Ovary (tissue), 7 donors: ENCODE measurements at regions not wholly inside any gene's neighbourhood (a gene's known extent, or its start where the extent isn't known, plus 50 kb on each side); places are given as distances from the start of the nearest gene placed in this dataset.

ENCODE experiments used
- DNase-seq, 5 donors: peaks; one replicate each; pipeline ENCODE4 v3.0.0-alpha.2; 2019 to 2020
- H3K27ac ChIP-seq, 2 donors: fragments of 200-600 bp; one replicate each; pipeline versions ENCODE4 v1.5.1 to v1.8.0; 2019 to 2022
- H3K27me3 ChIP-seq: fragments of 200-600 bp; one replicate; pipeline ENCODE4 v1.8.0; 2022
- H3K36me3 ChIP-seq: fragments of 200-600 bp; sonication (generic); one replicate; pipeline ENCODE4 v1.5.1; 2019
- H3K4me1 ChIP-seq: one replicate; pipeline ENCODE4 v1.8.1; 2013; ENCODE audit warnings: mild to moderate bottlenecking, moderate library complexity; ENCODE audit not compliant: insufficient read depth
- H3K4me3 ChIP-seq: fragments of 200-600 bp; sonication (generic); one replicate; pipeline ENCODE4 v1.5.1; 2017
- H3K9me3 ChIP-seq, 2 donors: fragments of 200-600 bp in 1 of 2; sonication (generic) in 1 of 2; one replicate each; pipeline versions ENCODE4 v1.5.1 to v1.8.1; 2013 to 2019; ENCODE audit warnings: mild to moderate bottlenecking in 1 of 2, moderate library complexity in 1 of 2
- EP300 ChIP-seq: sonication (generic); formaldehyde crosslinking; IDR thresholded peaks from one replicate; pipeline ENCODE4 v1.6.1; 2017; ENCODE audit warnings: antibody characterized with exemption
- POLR2A ChIP-seq: fragments of 450-650 bp; IDR thresholded peaks from one replicate; pipeline ENCODE4 v1.6.1; 2017; ENCODE audit warnings: antibody characterized with exemption, mild to moderate bottlenecking, moderate library complexity
- WGBS, 3 donors: extraction: QIAGEN DNeasy Blood & Tissue Kit in 1 of 3; methylation state at CpG; one replicate each; pipeline versions ENCODE4 v1.1.5 to v1.1.7; 2013 to 2017; 5-methylcytosine and 5-hydroxymethylcytosine counted together
- intact Hi-C, 4 donors: fragments of 100-400 bp; cut with DNase I; formaldehyde crosslinking; loops; one replicate each; pipeline versions ENCODE4 v1.11.0 to v1.15.1; 2022 to 2023
- TF ChIP-seq, protein P1 (sequence below), 3 donors: fragments of 450-650 bp in 2 of 3; fragments of 200-600 bp in 1 of 3; IDR thresholded peaks; one replicate each; pipeline versions ENCODE4 v1.5.1 to v1.8.0; 2016 to 2022; ENCODE audit warnings: antibody characterized with exemption in 3 of 3, mild to moderate bottlenecking in 1 of 3
- donor health status: DM: no; HTN: no; CAD: no; lungs with moderate emphysema.
- donor health status: DM: no; HTN: no; CAD: no.
- donor health status: Bipolar disorder and iron deficiency.
- donor health status: DM: no; HTN: no; CAD: no.
- donor health status: DM: yes; HTN: yes; CAD: no.

DNA sequence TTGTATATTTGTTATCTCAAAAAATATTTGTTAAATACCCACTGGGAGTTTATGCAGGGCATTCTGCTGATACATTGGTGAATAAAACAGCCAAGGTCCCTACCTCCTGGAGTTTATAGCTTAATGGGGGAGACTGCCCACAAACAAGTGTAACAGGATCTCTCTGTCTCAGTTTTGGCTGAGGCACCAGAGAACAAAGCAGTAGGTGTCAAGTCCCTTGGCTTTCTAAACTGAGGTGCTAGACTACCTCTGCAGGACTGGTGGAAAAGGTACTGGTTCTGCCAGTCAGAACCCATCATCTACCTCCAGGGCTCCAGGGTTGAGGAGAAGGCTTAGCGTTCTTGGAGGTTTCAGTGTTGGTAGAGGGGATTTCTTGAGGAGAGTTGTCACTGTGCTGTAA, 188.4 kb upstream of the ELL2 start:
- 75 to 85% (median 85%) methylated on average over 1 of the region's 1 CpG for WGBS, 3 donors
- H3K4me1 ChIP-seq, result no peaks in the 10 kb centered on the region
- intact Hi-C loops, result no loop called here

DNA sequence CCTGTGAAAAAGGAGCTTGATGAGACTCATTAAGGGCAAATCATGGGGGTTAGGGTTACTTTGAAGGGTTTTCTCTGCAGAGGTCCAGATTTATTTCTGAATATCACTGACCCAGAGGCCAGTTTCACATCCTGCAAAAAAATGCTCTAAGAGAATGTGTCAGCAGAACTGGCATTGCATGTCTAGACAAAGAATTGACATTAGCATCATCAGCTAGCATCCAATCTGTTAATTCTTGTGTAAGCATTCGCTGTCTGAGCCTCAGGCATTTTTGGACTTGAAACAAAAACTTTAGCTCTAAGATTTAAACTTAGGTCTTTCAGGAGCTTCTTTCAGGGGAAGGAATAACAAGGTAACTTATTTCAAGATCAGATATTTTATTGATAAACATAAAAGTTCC, 187.9 kb upstream of the ELL2 start:
- TF ChIP-seq POLR2A (no peak), EP300 (no peak)
- TF ChIP-seq, protein P1, sequence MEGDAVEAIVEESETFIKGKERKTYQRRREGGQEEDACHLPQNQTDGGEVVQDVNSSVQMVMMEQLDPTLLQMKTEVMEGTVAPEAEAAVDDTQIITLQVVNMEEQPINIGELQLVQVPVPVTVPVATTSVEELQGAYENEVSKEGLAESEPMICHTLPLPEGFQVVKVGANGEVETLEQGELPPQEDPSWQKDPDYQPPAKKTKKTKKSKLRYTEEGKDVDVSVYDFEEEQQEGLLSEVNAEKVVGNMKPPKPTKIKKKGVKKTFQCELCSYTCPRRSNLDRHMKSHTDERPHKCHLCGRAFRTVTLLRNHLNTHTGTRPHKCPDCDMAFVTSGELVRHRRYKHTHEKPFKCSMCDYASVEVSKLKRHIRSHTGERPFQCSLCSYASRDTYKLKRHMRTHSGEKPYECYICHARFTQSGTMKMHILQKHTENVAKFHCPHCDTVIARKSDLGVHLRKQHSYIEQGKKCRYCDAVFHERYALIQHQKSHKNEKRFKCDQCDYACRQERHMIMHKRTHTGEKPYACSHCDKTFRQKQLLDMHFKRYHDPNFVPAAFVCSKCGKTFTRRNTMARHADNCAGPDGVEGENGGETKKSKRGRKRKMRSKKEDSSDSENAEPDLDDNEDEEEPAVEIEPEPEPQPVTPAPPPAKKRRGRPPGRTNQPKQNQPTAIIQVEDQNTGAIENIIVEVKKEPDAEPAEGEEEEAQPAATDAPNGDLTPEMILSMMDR (IDR thresholded peaks at IDR 0.05), result no peak
- H3K36me3 ChIP-seq, result no peaks in the 10 kb centered on the region
- H3K4me1 ChIP-seq, result no peaks in the 10 kb centered on the region
- no peak for DNase-seq
- intact Hi-C loops, result no loop called here
- 97 to 98% (median 97%) methylated on average over 1 of the region's 1 CpG for WGBS, 3 donors
- H3K27me3 ChIP-seq, result no peaks in the 10 kb centered on the region
- H3K27ac ChIP-seq, result no peak overlapping the region
- H3K9me3 ChIP-seq, result no peaks in the 10 kb centered on the region
- no peak overlapping the region for H3K4me3 ChIP-seq

More for the DNA sequence above, 188.4 kb upstream of the ELL2 start:
- no peak for DNase-seq
- Histone ChIP-seq H3K27me3 (no peaks in the 10 kb centered on the region), H3K4me3 (no peak overlapping the region), H3K27ac (no peak overlapping the region), H3K36me3 (no peaks in the 10 kb centered on the region), H3K9me3 (no peaks in the 10 kb centered on the region)
- TF ChIP-seq POLR2A (no peak), EP300 (no peak)
- TF ChIP-seq, protein P1 (IDR thresholded peaks at IDR 0.05), result no peak

DNA sequence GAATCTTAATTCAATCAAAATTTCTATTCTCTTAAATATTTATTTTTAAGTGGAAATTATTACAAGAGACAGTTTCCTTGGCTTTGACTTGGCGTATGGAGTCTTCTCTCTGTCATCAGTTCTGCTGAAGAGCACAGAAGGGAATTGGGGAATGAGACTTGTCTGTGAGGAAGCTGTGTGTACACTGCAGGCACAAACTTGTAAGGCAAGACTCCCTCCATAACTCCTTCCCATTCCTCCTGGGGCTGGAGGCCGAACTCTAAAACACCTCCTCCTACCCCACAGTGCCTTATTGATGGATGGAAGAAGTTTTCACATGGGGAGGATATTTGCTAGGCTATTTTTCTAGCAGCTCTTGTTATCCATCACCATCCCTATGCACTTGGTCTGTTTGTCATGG, 187.4 kb upstream of the ELL2 start:
- TF ChIP-seq POLR2A, result no peak
- Histone ChIP-seq H3K36me3 (no peaks in the 10 kb centered on the region), H3K27ac (no peak overlapping the region), H3K4me3 (no peak overlapping the region), H3K9me3 (no peaks in the 10 kb centered on the region), H3K4me1 (no peaks in the 10 kb centered on the region), H3K27me3 (no peaks in the 10 kb centered on the region)
- 95 to 98% (median 96%) methylated on average over 2 of the region's 2 CpGs for whole genome bisulfite sequencing, 3 donors
- no peak for DNase-seq
- intact Hi-C loops, result no loop called here

DNA sequence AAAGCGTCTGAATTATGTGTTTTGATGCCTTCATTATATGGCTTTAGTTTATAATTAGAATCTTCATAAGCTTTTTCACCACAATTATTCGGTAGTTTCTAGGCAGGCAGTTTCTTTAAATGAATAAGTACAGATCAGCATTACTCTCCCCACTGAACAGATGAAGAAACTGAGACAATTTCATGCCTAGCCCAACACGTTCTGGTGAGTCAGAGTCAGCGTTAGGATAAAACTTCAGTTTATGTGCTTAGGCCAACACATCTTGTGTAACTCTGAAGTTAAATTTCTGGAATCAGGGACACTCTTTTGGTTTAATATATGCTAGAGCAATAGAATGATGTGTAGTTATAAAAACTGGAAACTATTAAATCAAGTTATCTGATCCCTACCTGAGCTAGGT, 186.7 kb upstream of the ELL2 start:
- Histone ChIP-seq H3K4me1 (no peaks in the 10 kb centered on the region), H3K27me3 (no peaks in the 10 kb centered on the region), H3K4me3 (no peak overlapping the region), H3K27ac (no peak overlapping the region), H3K36me3 (no peaks in the 10 kb centered on the region), H3K9me3 (no peaks in the 10 kb centered on the region)
- intact Hi-C loops, result no loop called here
- no peak for DNase-seq
- 95 to 96% (median 96%) methylated on average over 4 of the region's 4 CpGs for WGBS, 3 donors
- TF ChIP-seq, protein P1 (IDR thresholded peaks at IDR 0.05), result no peak
- TF ChIP-seq POLR2A (no peak), EP300 (no peak)

DNA sequence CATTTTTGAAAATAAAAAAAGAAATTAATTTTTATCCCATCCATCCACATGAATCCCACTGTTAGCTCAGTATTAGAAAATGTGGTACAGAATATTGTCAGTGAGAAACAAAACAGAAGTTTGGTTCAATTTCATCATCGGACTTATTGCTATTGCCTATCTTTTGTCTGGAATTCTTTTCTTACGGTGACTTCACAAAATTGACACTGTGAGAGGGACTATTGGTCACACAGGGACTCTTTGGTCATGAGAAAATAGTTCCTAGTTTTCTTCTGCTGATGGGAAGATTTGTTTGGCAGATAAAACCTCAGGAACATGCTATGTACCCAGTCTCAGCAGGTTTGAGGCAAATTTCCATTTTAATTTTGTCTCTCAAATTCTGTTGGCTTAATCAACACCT, 186.2 kb upstream of the ELL2 start:
- 95 to 96% (median 95%) methylated on average over 2 of the region's 2 CpGs for WGBS, 3 donors
- no peak for TF ChIP-seq EP300
- intact Hi-C loops, result no loop called here
- Histone ChIP-seq H3K4me1 (no peaks in the 10 kb centered on the region), H3K9me3 (no peaks in the 10 kb centered on the region), H3K27ac (no peak overlapping the region), H3K36me3 (no peaks in the 10 kb centered on the region), H3K4me3 (no peak overlapping the region), H3K27me3 (no peaks in the 10 kb centered on the region)
- DNase-seq, result no peak

DNA sequence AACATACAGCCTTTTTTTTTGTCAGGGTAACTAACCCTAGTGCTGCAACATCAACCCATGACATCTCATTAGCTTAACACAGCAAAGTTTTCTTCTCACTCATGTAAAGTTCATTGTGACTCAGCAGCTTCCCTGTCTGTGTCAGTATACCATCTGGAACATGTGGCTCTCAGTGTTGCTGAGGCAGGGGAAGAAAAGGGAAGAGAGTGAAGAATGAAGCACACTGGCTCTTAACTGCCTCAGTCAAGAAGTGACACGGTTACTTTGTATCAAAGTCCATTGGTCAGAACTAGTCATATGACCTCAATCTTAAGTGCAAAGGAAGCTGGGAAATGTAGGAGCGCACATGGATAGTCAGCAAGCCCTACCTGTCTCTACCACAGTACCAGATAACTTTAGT, 185.0 kb upstream of the ELL2 start:
- 66 to 76% (median 71%) methylated on average over 2 of the region's 2 CpGs for WGBS, 3 donors
- Histone ChIP-seq H3K27me3 (no peaks in the 10 kb centered on the region), H3K9me3 (no peaks in the 10 kb centered on the region), H3K4me3 (no peak overlapping the region), H3K4me1 (no peaks in the 10 kb centered on the region), H3K36me3 (no peaks in the 10 kb centered on the region), H3K27ac (no peak overlapping the region)
- TF ChIP-seq EP300 (no peak), POLR2A (no peak)
- TF ChIP-seq, protein P1 (IDR thresholded peaks at IDR 0.05), result no peak
- intact Hi-C loops, result no loop called here
- no peak for DNase-seq
